Hematopoietic multipotent progenitor cell treated with erythropoietin and hydrocortisone succinate and interleukin-3 and kit ligand, for 6 days (in vitro differentiated cells): ENCODE measurements at regions not wholly inside any gene's neighbourhood (a gene's known extent, or its start where the extent isn't known, plus 50 kb on each side); places are given as distances from the start of the nearest gene placed in this dataset.

Experiments used
- DNase-seq: peaks from one replicate; pipeline ENCODE4 v3.0.0-alpha.2; 2015

DNA sequence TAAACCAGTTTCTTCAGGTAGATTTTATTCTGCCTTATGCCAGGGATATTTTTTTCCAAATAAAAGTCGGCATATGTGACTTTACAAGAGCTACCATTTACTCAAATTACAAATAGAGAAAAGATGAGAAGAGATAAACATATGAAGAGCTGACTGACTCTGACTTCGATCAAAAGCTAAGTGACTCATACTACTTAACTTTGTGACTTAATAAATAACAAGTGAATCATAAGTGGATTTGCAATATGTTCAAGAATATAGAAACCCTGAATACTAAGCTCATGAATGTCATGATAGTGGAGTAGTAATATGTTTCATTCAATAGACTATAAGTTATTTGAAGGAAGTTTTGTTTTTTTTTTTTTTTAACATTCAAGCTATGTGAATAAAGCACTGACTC is 130.5 kb upstream of the ANO3 start:
- DNase-seq = no peak

DNA sequence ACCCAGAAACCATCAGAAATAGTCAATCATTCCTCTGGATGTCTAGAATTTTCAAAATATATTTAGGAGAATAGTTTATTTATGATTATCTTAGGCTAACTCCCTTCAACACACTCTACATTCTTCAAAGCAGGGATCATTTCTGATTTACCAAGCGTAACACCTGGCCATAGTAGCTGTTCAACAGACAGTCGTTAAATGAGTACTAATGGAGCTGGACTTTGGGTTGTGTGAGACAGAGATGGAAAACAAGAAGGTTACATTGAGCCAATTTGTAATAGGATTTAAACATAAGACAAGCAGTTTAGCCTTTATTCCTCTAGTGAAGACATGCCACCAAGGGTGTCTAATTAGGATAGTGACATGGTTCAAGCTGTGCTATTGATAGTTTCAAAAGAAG is 129.2 kb upstream of the ANO3 start:
- DNase-seq = no peak

DNA sequence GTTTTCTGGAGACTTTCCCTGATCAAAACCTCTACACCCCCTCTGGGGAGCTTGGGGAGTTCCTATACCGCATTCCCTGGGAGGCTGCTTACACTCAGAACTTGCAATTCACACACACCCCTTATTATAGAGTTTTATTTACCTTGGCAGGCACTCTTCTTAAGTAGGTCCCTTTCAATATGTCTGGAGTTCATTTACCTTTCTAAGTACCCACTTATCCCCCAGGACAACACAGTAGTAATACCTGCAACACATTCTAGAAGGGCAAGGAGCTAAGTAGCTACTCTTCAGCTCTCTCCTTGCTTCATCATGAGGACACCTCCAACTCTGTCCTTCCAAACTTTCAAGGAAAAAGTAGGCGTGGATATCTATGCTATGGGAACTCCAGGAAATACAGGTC is 127.8 kb upstream of the ANO3 start:
- no peak for DNase-seq

DNA sequence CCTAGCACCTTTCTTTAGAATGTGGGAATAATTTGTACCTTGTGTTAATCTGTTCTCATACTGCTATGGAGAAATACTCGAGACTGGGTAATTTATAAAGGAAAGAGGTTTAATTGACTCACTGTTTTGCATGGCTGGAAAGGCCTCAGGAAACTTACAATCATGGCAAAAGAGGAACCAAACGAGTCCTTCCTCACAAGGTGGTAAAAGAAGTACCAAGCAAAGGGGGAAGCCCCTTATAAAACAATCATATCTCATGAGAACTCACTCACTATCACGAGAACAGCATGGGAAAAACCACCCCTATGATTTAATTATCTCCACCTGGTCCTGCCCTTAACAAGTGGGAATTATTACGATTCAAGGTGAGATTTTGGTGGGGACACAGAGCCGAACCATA is 127.1 kb upstream of the ANO3 start:
- DNase-seq = no peak

DNA sequence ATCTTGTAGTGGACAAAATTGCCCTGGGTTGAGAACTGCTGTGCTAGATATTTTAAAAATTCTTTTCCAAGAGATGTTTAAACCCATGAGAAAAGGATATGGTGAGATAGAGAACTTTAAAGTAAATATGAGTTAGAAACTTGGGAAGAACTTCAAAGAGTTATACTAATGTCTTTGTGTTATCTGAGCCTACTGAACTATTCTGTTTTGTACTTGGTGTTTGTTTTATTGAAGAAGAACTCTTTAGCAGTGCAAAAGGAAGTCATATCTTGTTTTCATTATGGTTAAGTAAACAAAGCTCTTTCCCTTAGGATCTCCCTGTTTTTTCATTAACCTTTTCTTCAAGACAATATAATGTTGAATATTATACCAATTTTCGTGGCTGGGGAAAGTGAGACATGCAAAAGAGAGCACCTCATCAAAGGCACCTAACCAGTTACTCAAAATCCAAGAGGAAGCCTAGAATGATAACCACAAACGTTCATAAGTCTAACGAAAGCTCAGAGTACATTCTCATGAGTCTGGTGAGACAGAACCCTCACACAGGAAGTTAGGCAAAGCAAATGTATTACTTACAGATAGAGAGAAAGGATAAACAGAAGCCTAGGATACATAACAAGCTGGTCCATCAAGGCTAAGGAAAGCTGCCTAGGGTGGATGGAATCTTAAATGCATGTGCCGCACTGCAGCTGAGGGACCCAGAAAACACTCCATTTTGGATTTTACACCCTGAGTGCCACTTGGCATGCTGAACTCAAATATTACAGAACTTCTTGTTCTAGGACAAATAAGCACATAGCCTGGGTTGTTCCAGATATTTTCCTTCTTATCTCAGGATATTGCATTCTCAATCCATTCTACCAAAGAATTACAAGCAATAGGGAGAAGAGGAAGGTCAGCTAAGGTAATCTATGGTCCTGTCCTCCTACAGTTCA is 112.5 kb upstream of the ANO3 start:
- DNase-seq = no peak

DNA sequence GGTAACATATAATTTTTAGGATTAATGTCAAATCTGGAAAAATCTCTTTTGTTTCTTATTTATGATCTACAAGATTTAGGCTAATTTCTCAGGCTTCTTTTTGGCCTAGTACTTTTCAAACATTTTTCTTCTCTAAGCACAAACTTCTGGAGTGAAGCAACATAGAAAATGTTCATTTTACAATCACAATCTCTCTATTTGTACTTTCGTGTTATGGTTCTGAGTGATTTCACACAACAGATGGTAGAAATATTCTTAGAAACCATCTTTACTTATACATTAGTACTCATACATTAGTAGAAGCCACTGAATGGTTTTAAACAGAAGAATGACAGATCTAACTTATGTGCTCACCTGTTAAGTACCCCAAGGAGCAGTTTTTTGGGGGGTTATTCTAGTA is 106.3 kb upstream of the ANO3 start:
- no peak for DNase-seq

DNA sequence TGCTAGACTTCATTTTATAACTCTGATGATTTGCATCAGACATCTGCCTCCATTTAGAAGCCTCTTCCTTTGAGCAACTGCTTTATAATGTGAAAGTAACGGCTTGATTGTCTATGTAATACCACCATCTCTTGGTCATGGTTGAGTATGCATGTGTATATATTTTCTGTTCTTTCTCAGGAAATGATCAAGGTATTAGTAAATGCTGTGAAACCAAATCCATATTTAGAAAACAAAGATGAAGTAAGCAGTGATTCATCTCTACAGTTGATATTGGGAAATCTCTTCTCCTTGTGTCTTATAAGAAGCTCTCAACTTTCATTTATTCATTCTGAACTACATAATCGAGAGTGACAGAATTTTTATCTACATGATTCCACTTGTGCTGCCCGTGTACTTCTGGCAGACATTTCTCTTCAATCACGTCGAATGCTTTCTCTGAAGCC is 104.6 kb upstream of the ANO3 start:
- DNase-seq = no peak

DNA sequence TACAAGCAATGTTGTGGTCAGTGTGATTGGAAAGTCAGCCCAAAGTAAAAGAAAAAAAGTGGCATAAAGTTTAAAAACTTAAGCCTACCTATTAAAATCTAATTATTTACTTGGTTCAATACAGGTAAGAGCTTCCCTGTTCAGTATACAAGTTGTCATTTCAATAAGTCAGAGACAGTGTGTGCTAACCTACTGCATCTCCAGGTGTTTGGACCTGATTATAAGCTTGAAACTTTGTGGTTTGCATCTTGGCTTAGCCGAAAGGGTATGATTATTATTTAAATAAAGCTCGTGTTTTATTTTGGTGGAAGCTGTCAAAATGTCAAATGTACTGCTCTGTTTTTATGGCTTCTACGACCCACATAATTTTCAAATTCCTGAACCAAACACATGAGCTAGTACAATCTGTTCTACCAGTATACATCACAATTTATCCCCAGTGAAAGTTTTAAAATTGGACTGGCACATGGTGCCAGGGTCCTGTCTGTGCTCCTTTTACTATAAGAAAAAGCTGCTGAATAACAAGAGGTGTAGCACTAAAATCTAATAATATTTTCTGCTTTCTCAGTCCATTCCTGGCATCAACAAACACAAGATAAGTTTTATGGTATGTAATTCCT is 103.9 kb upstream of the ANO3 start:
- no peak for DNase-seq

DNA sequence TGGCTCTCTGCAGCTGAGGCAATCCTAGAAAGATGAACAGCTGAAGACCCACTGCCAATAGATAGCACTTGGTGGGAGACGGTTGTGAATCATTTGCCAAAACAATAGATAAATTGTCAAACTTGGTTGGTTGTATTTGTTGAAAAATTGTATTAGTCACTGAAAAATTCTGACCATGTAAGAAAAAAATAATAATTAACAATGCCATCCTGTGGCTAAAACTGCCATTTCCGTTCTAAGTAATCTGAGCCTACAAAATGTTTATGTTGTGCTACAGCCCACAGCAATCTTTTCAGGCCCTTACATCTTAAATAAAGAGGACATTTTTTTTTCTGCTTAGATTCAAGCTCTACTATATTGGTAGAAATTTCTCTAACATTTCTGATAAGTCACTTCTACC is 103.2 kb upstream of the ANO3 start:
- DNase-seq = no peak

DNA sequence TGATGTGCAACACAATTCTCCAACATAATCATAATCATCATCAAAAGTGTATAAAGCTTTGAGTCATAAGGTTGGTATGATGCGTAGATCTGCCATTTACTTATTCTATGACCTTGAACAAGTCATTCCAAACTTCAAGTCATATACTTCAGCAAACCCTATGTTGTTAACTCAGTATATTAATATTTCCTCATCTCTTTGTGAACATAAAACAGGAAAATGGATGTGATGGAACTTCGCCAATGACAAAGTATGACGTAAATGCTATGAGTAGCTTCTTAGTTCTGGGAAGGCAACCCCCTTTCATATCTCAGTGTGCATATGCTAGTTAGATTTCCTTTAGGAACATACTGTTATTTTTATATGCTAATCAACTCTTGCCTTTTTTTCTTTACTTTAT is 102.7 kb upstream of the ANO3 start:
- no peak for DNase-seq

DNA sequence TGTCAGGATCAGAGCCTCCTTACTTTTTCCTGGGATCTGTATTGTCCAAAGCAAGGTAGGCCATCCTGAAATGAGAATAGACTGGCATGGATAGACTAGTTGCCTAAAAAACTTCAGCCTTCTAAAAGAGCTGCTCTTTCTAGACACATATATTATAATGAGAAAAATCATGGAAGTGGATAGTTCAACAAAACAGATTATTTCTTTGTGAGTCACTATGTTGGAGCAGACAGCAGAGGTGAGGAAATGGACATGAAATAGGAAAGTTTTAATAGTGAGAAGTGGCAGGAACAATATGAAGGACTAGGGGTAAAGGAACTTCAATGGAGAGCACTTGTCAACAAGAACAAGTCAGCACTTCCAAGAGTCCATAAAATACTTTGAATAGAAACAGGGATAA is 101.9 kb upstream of the ANO3 start:
- DNase-seq = no peak

DNA sequence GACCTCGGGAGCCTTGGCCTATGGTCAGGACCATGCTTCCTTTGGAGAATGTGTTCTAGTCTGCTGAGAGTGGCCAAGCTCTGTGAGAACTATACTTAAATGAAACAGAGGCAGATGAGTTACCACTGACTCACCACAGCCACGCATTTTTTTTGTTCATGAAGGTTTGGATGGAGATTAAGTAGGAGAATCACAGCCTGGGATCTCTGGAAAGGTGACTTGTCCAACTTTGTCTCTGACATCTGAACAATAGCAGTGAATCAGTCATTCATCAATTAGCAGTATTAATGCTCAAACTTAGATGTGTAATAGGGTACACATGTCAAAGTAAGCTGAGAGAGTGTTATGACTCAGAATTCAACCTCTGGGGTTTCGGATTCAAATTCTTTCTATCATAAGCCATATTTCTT is 100.7 kb upstream of the ANO3 start:
- no peak for DNase-seq

DNA sequence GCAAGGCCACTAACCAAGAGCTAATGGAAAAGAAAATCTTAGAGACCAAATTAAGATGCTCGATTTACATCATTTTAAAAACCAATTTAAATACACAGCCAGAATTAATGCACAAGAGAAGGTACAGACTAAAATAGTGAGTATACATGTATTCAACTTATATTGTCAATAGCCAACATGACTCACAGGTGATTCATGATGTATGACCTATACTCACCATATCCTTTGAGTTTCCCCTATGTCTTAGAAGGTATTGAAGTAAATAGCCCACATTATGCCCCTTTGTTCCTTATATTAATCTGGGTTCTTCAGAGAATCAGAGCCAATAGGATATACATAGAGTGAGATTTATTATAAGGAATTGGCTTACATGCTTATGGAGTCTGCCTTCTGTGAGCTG is 97.5 kb upstream of the ANO3 start:
- DNase-seq = no peak

DNA sequence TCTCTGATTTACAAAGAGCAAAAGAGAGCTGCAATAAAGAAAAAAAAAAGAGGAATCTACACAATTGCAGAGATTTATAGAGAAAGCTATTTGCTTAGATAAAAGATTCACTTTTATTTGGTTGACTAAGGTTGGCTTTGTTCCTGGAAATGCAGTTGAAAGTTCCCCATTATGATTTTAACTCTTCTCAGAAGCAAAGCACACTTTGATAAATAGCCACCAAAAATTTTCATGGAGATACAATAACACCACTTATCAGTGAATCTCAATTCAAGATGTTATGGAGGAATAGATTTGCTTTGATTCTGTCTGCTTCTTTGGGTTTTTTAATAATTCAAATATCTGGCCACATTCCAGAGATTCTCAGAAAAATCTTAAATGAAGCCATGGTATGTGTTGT is 88.5 kb upstream of the ANO3 start:
- DNase-seq = no peak

DNA sequence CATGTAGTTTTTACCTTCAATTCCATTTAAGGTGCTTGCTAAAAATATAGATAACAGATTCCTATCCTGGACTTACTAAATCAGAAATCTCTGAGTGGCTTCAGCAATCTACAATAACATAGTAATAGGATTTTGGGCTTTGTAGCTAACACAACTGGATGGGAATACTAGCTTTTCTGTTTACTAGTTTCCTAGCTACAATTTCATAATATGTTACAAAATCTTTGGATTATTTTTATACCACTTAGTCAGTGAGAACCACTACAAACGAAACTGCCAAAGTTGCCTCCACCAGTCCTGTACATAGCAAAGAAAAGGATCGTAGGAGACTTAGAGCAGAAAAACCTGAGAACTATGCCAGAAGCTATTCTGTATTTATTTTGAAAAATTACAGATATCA is 87.7 kb upstream of the ANO3 start:
- no peak for DNase-seq

DNA sequence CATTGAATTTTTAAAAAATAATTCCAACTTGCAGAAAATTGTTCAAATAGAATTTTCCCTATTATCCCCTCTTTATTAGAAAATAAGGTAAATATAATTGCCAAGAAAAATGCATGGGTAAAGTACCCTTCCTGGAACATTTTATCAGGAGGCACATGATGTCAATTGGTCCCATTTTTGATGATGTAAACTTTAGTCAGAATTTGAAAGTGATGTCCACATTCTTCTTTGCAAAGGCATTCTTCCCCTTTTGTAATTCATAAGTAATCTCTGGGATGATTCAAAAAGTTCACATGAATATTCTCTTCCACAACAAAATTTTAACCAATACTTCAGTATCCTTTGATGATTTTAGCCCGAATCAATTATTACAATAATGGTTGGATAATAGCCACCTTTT is 86.9 kb upstream of the ANO3 start:
- DNase-seq = no peak

DNA sequence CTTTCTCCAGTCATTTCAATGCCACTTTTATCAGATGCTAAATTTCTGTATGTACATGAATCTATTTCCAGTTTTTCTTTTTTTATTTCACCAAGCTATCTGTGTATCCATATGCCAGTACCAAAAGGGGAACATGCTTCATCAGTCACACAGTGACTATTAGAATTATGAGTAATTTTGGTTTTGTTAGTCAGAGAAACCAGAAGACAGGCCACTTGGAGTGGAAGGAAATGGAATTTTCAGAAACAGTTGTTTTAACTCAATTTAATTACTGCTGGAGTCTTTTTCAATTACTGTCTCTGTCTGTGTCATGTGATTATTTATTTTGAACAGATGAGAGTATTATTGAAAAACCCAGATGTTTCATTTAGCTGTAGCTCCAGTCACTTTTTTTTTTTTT is 84.6 kb upstream of the ANO3 start:
- no peak for DNase-seq

DNA sequence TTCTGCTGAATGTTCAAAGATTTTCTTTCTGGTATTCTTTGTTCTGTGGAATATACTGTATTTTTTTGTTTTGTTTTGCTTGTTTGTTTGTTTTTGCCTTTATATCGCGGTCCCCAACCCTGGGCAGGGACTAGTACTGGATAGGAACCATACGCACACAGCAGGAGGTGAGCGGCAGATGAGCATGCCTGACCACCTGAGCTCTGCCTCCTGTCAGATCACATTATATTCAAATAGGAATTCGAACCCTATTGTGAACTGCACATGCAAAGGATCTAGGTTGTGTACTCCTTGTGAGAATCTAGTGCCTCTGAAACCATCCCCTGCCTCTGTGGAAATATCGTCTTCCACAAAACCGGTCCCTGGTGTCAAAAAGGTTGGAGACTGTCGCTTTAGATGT is 83.3 kb upstream of the ANO3 start:
- DNase-seq = no peak

DNA sequence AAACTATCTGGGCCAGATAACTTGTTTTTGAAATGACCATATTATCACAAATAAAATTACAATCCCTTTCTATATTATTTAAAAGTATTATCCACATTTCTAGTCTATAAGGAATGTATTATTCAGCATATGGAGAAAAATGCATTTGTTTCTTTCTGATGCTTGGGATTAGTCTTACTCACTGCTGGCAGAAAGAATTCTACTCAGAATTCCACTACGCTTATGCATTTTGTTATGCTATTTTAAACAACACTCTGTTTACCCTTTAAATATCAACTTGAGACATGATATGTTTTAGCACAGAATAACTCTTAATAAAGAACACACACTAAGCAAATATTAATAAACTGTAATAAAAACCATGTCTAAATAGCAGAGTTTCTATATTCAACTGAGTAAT is 77.6 kb upstream of the ANO3 start:
- no peak for DNase-seq

DNA sequence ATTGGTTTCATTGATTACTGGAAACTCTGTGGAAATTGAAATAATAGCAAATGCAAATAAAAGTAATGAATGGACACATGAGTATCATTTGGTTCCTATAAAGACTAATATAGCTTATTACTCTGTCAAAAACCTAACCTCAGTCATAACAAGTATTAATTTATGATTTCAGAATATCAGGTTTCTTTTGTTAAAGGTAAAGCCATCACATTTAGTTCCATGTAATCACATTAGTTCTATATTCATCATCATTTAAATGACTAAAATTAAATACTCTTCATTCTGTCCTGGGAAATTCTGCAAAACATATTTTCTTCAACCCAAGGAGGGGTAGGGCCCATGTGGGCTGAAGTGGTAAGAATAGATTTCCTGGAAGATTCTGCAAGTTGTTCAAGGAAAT is 68.2 kb upstream of the ANO3 start:
- no peak for DNase-seq

DNA sequence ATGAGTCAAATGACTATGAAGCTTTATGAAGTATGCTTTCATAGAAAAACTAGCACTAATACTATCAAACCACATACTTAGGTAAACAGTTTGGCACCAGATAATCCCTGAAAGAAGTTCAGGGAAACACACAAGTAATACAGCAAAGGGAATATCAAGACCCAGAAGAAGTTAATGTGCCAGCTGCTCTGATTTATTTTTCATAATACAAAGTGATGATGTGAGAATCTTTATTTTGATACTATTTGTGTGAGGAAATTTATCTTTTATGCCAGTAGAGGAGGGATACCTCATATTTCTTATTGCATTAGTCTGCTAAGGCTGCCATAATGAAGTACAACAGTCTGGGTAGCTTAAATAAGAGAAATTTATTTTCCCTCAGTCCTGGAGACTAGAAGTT is 67.7 kb upstream of the ANO3 start:
- no peak for DNase-seq

DNA sequence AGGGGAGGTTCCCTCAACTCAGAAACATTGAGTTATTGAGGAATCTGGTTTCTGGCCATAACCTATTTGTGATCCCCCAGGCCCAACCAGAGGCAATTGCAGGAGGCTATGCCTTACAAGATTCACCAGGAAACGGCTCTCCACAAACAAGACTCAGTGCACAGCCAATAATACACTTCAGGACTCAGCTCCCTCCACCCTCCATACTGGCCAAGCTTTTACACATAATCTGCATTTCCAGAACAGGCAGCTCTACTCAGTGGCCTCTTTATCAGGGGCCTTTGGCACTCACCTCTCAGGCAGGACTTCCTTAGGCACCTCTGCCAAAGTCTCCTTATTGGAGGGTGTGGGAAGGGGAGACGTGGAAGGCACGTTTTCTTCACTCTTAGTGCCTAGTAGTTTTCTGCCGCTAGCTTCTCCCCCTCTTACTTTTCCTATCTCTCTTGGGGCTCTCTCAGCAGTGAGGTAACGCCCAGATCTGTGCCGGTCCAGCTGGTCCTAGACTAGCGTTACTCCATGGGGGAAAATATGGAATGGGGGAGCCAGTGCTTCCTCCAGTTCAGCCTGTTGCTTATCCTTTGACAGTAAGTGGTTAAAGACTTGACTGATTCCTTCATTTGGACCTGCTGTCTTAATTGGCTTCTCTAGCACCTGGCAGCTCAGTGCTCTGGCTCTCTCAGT is 62.8 kb upstream of the ANO3 start:
- DNase-seq = no peak

DNA sequence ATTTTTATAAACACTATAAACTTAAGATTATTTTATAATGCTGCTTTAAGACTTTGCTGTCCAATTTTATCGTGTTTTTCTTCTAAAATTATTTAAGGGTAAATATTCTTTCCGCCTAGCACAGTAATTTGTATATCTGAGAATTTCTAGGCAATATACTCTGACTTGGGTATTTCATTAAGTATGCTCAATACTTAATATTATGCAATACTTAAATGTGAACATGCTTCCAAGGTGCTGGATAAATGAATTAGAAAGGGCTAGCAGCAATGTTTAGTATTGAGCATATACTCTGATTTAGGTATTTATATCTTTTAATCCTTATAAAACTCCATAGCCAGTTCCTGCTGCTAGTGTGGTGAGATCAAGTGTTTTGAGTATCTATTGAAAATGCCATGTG is 60.3 kb upstream of the ANO3 start:
- DNase-seq = no peak

DNA sequence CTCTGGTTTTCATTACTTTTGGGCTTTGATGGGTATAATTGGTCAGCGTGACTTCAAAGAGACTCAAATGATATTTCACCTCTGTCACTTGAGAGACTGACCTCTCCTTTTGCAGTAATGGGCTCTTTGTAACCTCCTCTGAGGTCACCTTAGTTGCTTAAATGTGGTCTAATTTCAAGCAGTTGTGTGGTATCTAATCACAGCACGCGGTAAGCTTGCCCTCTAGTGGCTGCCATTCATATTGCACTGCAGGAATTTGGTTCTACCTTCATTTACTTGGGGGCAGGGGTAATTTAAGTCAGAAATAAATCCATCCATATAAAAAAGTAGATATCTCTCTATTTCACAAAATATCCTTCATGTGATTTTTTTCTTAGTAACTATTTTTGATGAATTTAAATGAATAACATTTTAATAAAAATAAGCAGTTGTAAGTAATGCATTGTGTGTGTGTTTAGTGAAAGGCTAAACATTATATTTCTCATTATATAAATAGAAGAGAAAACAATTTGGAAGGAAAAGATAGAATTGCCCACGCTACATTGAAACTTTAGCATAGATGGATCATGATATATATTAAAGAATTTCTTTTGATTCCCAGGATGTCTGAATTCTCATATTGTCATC is 55.0 kb upstream of the ANO3 start:
- peak; percentile 63 for DNase-seq
